Fibroblast of skin of left quadriceps (primary cell): ENCODE measurements at regions not wholly inside any gene's neighbourhood (a gene's known extent, or its start where the extent isn't known, plus 50 kb on each side); places are given as distances from the start of the nearest gene placed in this dataset.
"Not testable (repeated sequence)": the region's sequence is repeated elsewhere in the genome, so short reads cannot be mapped to it uniquely, and the experiment has no call there.

Source experiments
- DNase-seq, 2 experiments: peaks; one replicate each; pipeline ENCODE4 v3.0.0-alpha.2; 2013; ENCODE audit warnings: low read depth in 2 of 2

GRCh38 chr18:6525604-6526003, 110.9 kb upstream of the L3MBTL4 start:
- DNase-seq, result no peak

- DNase-seq, result no peak
These were observed 122.8 kb upstream of the L3MBTL4 start for GRCh38 chr18:6537475-6537874.

GRCh38 chr18:6541131-6541679, 126.5 kb upstream of the L3MBTL4 start:
- DNase-seq, result not testable (repeated sequence)

GRCh38 chr18:6542296-6542695, 127.6 kb upstream of the L3MBTL4 start:
- DNase-seq, result no peak

GRCh38 chr18:6543330-6543908, 128.7 kb upstream of the L3MBTL4 start:
- DNase-seq, result no peak

GRCh38 chr18:6546229-6546628, 131.5 kb upstream of the L3MBTL4 start:
- DNase-seq, result no peak

- no peak for DNase-seq
These were observed 132.8 kb upstream of the L3MBTL4 start for GRCh38 chr18:6547476-6547875.

GRCh38 chr18:6553234-6553900, 138.7 kb upstream of the L3MBTL4 start:
- peak in 1 of 2 experiments; percentile 19 for DNase-seq

GRCh38 chr18:6557057-6557769, 142.5 kb upstream of the L3MBTL4 start:
- no peak for DNase-seq

GRCh38 chr18:6557770-6558248, 143.1 kb upstream of the L3MBTL4 start:
- no peak for DNase-seq

GRCh38 chr18:6558446-6559156, 143.9 kb upstream of the L3MBTL4 start:
- no peak for DNase-seq

GRCh38 chr18:6559296-6559695, 144.6 kb upstream of the L3MBTL4 start:
- no peak for DNase-seq

- no peak for DNase-seq
These were observed 146.3 kb upstream of the L3MBTL4 start for GRCh38 chr18:6561016-6561415.

- peak; percentile 64 to 66 for DNase-seq
These were observed 146.7 kb upstream of the L3MBTL4 start for GRCh38 chr18:6561420-6561861.

- no peak for DNase-seq
These were observed 147.2 kb upstream of the L3MBTL4 start for GRCh38 chr18:6561862-6562291.

GRCh38 chr18:6563896-6564295, 149.2 kb upstream of the L3MBTL4 start:
- no peak for DNase-seq

GRCh38 chr18:6564950-6565814, 150.5 kb upstream of the L3MBTL4 start:
- DNase-seq, result no peak

- no peak for DNase-seq
These were observed 151.0 kb upstream of the L3MBTL4 start for GRCh38 chr18:6565815-6566081.

GRCh38 chr18:6566338-6566911, 151.7 kb upstream of the L3MBTL4 start:
- no peak for DNase-seq

- no peak for DNase-seq
These were observed 155.1 kb upstream of the L3MBTL4 start for GRCh38 chr18:6569813-6570212.
